ENCODE measurements at regions not wholly inside any gene's neighbourhood (a gene's known extent, or its start where the extent isn't known, plus 50 kb on each side); places are given as distances from the start of the nearest gene placed in this dataset.
"Not testable (repeated sequence)": the region's sequence is repeated elsewhere in the genome, so short reads cannot be mapped to it uniquely, and the experiment has no call there.

- TF ChIP-seq CTCF (IDR thresholded peaks at IDR 0.05); SIN3A (IDR thresholded peaks at IDR 0.05; ENCODE audit: borderline replicate concordance, insufficient read depth, low read depth, low read length): not testable (repeated sequence)
Observed at GRCh38 chr2:111275047-111275853, 154.5 kb downstream of the BCL2L11 start.
